ENCODE measurements at regions not wholly inside any gene's neighbourhood (a gene's known extent, or its start where the extent isn't known, plus 50 kb on each side); places are given as distances from the start of the nearest gene placed in this dataset.

DNA sequence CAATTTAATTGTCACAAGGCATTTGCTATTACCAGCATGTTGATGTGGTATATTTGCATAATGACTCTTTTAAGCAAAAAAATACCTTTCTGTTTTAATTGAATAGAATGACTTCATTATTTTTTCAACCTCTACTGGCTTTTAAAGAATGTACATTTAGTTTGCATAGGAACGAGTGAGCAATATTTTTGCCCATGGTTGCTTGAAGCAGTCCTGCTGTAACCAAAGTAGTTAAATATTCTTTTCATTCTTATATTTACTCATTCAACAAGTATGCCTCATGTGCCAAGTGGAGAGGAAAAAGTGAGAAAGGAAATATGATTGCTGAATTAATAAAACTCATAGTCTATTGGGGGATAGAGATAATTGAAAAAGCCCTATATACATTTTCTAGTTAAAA is 184.7 kb downstream of the DSEL start:
- TF ChIP-seq, protein P1, sequence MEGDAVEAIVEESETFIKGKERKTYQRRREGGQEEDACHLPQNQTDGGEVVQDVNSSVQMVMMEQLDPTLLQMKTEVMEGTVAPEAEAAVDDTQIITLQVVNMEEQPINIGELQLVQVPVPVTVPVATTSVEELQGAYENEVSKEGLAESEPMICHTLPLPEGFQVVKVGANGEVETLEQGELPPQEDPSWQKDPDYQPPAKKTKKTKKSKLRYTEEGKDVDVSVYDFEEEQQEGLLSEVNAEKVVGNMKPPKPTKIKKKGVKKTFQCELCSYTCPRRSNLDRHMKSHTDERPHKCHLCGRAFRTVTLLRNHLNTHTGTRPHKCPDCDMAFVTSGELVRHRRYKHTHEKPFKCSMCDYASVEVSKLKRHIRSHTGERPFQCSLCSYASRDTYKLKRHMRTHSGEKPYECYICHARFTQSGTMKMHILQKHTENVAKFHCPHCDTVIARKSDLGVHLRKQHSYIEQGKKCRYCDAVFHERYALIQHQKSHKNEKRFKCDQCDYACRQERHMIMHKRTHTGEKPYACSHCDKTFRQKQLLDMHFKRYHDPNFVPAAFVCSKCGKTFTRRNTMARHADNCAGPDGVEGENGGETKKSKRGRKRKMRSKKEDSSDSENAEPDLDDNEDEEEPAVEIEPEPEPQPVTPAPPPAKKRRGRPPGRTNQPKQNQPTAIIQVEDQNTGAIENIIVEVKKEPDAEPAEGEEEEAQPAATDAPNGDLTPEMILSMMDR (IDR thresholded peaks at IDR 0.05), result no peak
- TF ChIP-seq POLR2A (IDR thresholded peaks at IDR 0.05), result no peak

Data from lower leg skin (tissue), 3 donors.